GM12865 (cell line): ENCODE measurements at regions not wholly inside any gene's neighbourhood (a gene's known extent, or its start where the extent isn't known, plus 50 kb on each side); places are given as distances from the start of the nearest gene placed in this dataset.
A peak's percentile ranks its signal among the peaks of the same experiment; 100 is the strongest.

Source experiments
- DNase-seq: peaks from one replicate; pipeline ENCODE4 v3.0.0; 2010; ENCODE audit warnings: low read depth
- H3K4me3 ChIP-seq: 2 replicates; pipeline ENCODE4 v1.5.1; 2011; ENCODE audit warnings: mild to moderate bottlenecking, low read depth, low read length, control low read depth
- TF ChIP-seq, protein P1 (sequence below): IDR thresholded peaks from 2 replicates; pipeline ENCODE4 v1.5.1; 2011; ENCODE audit warnings: low read length, control low read depth, low read depth, inconsistent platforms; ENCODE audit not compliant: insufficient read depth; ENCODE audit errors: missing control alignments

DNA sequence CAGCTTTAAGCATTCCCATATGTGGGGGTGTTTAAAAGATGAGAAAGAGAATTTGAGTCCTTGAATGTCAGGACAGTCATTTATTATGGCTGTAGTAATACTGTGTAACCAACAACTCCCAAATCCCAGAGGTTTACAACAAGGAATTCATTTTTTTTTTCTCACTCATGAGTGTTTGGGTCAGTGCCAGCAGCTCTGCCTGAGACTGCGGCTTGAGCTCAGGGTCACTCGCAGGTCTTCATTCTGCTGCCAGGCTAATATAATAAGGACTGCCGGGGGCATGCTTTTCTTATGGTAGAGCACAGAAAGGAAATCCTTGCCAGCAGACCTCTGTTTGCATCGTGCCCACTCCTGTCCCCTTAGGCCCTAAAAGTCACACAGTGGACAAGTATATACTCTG lies 277.9 kb upstream of the LMCD1 start:
- TF ChIP-seq, protein P1, sequence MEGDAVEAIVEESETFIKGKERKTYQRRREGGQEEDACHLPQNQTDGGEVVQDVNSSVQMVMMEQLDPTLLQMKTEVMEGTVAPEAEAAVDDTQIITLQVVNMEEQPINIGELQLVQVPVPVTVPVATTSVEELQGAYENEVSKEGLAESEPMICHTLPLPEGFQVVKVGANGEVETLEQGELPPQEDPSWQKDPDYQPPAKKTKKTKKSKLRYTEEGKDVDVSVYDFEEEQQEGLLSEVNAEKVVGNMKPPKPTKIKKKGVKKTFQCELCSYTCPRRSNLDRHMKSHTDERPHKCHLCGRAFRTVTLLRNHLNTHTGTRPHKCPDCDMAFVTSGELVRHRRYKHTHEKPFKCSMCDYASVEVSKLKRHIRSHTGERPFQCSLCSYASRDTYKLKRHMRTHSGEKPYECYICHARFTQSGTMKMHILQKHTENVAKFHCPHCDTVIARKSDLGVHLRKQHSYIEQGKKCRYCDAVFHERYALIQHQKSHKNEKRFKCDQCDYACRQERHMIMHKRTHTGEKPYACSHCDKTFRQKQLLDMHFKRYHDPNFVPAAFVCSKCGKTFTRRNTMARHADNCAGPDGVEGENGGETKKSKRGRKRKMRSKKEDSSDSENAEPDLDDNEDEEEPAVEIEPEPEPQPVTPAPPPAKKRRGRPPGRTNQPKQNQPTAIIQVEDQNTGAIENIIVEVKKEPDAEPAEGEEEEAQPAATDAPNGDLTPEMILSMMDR = no peak
- DNase-seq = no peak
- H3K4me3 ChIP-seq = no peak overlapping the region

DNA sequence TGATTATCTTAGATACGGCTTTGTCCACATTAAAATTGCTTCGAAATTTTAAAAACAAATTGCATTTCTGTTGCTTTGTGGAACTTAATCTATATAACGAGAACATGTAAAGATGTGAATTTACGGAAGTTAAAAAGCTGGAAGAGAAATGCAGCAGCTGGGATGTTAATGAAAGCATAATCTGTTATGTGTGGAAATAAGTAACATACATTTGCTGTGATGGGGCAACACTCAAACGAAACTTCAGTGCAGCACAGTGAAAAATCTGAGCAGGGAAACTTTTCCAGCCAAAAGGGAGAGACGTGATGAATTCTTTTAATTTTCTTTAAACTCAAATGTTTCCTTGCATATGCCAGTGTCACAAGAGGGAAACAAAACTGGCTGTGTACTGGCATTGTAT lies 276.7 kb upstream of the LMCD1 start:
- no peak for DNase-seq
- no peak overlapping the region for H3K4me3 ChIP-seq
- TF ChIP-seq, protein P1 = no peak

DNA sequence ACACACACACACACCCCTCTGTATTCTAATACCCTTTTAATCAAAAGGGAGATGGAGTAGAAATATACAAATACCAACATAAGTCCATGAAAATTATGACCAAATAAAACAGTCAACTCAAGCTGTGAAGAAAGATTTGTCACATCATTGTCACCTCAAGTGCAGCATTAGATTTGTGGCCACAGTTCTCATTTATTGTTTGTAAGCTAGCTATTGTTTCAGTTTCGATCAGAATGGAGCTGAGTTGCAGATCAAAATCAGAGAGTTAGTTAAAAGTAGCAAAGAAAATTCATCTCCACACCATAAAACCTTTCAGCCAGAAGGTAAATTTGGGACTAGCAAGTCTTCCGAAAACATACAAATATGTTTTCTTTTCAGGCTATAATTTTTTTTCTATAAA lies 267.7 kb upstream of the LMCD1 start:
- TF ChIP-seq, protein P1 = no peak
- peak; percentile 3 for DNase-seq
- H3K4me3 ChIP-seq = no peak overlapping the region

DNA sequence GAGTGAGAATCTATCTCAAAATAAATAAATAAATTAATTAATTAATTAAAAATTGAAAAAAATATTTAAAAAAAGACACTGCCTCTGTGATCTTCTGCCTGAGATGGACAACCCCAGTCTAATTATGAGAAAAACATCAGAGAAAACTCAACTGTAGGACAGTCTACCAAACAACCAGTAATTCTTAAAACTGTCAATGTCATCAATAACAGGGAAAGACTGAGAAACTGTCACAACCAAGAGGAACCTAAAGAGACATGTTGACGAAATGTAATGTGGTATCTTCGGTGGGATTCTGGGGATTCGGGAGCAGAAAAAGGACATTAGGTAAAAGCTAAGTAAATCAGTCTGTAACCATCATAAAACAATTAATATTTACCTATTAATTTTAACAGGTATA lies 265.4 kb upstream of the LMCD1 start:
- TF ChIP-seq, protein P1 = no peak
- no peak overlapping the region for H3K4me3 ChIP-seq
- DNase-seq = no peak

DNA sequence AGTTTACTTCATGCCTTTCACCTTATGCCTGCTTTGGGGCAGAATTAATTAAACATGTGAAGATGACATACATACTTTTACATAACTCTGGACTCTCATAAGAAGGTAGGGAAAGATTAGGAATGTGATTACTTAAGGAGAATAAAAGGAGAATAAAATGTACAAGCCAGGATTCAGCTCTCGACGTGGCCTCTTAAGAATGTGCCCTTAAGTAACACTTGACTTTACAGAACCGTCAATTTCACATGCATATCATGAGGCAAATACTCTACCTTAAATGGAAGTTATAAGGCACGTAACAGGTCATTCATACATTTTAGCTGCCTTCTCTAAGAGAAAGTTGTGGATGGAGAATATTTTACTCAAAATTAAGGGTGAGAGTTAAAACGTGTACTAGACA lies 263.7 kb upstream of the LMCD1 start:
- TF ChIP-seq, protein P1 = no peak

DNA sequence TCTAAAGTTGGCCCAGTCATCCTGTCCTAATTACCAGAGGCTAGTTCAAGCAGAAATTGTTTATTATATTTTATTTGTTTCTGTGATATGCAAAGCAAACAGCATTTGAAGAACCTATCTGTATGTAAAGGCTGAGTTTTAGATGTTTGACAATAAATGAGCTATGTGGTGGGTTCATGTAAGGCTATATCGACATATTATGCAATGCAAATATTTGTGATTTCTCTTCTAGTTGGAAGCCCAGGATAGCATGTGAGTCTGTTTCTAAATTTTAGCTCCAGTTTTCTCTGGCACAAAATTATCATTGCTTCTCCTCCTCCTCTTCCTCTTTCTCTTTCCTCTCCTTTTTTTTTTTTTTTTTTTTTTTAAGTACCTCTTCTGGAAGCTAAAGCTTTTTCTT lies 263.2 kb upstream of the LMCD1 start:
- no peak overlapping the region for H3K4me3 ChIP-seq
- no peak for DNase-seq
- TF ChIP-seq, protein P1 = no peak

More for the DNA sequence above, 263.7 kb upstream of the LMCD1 start:
- no peak overlapping the region for H3K4me3 ChIP-seq
- DNase-seq = no peak

DNA sequence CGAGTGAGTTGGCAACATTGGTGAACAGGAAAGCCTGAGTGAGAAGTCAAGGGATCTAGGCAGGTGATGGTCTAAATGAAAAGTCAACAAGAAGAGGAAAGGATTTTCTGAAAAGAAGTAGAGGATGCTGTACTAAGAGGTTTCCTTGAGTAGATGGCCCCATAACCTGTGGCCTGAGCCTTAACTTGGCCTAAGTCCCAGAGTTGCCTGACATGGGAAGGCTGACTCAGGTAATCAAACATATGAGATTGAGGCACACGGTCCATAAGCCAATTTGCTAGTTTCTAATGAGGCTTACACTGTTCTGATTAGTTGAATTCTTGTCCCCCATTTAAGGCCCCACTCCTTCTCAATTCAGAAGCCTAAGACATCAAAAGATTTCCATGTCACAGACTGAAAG lies 262.5 kb upstream of the LMCD1 start:
- no peak for DNase-seq
- H3K4me3 ChIP-seq = no peak overlapping the region
- TF ChIP-seq, protein P1 = no peak
